Right lung (tissue), 2 donors: ENCODE measurements at regions not wholly inside any gene's neighbourhood (a gene's known extent, or its start where the extent isn't known, plus 50 kb on each side); places are given as distances from the start of the nearest gene placed in this dataset.

Source experiments
- DNase-seq, 2 donors: peaks; one replicate each; pipeline ENCODE4 v3.0.0-alpha.2; 2013

DNA sequence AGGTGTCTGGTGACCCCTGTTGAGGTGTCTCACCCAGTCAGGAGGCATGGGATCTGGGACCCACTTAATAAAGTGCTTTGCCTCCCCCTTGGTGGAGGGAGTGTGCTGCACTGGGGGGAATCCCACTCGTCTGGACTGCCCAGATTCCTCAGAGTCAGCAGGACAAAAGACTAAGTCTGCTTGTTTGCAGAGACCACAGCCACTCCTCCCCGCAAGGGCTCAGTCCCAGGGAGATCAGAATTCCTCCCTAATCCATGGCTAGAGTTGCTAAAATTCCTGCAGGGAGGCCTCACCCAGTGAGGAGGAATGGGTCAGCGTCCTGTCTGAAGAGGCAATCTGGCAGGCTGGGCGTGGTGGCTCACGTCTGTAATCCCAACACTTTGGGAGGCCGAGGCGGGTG is 442.2 kb downstream of the PABPC4L start:
- no peak for DNase-seq

DNA sequence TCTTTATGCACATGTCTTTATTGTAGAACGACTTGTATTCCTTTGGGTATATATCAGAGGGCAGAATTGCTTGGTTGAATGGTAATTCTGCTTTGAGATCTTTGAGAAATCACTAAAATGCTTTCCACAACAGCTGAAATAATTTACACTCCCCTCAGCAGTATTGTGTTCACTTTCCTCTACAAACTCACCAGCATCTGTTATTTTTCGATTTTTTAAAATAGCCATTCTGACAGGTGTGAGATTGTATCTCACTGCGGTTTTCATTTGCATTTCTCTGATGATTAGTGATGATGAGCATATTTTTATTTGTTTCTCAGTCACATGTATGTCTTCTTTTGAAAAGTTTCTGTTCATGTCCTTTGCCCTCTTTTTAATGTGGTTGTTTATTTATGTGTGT is 459.8 kb downstream of the PABPC4L start:
- DNase-seq = no peak

DNA sequence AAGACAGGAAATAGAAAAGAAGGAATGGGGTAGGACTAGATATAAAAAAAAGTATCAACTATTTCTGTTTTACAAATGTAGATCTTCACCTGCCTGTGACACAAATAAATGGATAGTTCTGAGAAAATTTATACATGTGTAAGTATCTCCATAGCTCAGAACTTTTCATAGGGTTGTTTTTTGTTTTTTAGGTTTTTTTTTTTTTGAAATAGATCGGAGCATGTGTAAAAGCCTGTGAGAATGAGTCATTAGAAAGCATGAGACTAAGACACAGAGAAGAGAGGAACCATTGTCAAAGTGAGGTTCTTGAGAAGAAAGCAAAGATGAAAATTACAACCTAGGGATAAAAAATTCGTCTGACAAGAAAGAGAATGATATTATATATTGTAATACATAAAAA is 481.6 kb downstream of the PABPC4L start:
- no peak for DNase-seq

DNA sequence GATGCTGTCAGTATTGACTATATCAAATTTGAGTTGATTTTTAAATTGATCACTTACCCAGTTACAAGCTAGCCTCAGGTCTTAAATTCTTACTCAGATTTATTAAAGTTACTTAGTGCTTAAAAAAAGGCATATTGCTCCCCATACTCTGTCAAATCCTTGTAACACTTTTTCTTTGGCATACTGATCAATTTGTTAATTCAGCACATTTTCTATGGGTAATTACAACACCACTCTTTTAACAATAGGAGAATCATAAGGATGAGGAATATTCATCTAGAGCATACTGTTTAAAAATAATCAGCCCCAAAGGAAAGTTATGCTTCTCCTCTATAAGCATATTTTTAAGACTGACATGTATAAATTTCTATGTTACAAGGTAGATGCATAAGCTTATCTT is 482.5 kb downstream of the PABPC4L start:
- no peak for DNase-seq

DNA sequence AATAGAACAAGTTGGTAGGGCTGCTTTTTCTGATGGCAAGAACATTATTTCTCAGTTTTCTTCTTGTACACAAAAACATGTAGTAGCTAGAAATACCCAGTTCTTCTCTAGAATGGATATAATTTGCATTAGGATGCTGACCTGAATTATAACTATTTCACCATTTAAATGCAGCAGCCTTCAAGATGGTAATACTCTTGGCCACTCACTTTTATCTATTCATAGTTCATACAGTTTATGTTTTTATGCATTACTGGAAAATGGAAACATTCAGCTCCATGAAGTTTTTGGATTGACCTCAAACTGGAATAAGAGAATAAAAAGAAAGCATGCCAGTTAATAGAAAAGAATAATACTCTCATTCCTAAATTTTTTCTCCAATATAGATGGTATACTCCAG is 487.4 kb downstream of the PABPC4L start:
- peak; percentile 61 to 63 for DNase-seq

DNA sequence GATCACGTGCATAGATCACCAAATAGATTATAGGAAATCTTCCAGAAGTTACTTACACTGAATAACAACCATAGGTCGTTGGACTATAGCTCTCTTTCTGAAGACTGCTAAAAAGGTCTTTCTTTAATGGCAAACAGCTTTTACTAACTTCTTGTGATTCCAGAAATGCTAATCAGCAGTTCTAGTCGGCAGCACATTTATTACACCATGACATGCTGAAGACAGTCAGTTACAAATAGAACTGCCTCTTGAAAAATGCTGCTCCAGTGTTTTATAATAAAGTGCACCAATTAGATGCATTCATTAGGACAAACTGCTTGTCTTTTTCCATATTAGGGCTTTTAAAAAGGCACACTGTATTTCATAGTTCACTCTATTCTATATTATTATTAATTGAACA is 488.2 kb downstream of the PABPC4L start:
- DNase-seq = no peak

DNA sequence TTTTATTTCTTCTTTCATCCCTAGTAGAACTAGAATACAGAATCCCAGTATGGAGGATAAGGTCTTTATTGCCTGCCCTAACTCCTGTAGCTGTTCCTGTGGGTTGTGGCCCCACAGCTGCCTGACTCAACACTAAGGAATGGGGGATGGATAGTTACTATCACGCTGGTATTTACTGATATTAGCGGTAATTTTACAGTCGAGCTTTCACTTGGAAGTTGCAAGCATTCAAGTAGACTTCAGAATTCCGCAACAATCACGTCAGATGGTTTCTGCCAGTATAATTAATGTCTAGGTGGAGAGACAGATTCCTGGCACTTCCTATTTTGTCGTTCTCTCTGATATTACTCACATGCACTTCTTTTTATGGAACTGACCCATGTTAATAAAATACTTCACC is 489.8 kb downstream of the PABPC4L start:
- DNase-seq = no peak

DNA sequence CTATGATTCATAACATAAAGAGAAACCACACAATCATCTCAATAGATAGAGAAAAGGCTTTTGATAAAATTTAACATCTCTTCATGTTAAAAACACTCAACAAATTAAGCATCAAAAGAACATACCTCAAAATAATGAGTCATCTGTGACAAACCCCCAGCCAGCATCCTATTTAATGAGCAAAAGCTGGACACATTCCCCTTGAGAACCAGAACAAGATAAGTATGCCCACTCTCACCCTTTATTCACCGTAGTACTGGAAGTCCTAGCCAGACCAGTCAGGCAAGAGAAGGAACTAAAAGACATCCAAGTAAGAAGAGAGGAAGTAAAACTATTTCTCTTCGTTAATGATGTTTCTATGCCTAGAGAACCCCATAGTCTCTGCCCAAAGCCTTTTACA is 507.2 kb downstream of the PABPC4L start:
- no peak for DNase-seq

DNA sequence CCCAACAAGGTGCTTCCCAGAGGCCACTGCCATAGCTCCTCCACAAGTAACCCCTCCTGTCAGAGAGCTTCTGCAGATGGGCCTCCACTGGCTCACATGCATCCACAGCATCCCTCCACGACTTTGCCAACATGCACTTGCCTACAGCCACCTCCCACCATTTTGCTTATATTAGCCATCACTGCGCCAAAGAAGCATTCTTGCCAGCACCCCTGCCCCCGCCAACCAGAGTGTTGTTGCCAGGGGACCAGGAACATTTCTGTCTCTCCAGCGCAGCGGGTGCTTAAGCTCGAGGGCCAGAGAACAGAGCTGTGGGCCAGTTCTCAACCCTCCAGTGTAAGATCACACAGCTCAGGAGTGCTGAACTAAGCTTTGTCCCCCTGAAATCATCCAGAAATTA is 517.6 kb downstream of the PABPC4L start:
- no peak for DNase-seq

DNA sequence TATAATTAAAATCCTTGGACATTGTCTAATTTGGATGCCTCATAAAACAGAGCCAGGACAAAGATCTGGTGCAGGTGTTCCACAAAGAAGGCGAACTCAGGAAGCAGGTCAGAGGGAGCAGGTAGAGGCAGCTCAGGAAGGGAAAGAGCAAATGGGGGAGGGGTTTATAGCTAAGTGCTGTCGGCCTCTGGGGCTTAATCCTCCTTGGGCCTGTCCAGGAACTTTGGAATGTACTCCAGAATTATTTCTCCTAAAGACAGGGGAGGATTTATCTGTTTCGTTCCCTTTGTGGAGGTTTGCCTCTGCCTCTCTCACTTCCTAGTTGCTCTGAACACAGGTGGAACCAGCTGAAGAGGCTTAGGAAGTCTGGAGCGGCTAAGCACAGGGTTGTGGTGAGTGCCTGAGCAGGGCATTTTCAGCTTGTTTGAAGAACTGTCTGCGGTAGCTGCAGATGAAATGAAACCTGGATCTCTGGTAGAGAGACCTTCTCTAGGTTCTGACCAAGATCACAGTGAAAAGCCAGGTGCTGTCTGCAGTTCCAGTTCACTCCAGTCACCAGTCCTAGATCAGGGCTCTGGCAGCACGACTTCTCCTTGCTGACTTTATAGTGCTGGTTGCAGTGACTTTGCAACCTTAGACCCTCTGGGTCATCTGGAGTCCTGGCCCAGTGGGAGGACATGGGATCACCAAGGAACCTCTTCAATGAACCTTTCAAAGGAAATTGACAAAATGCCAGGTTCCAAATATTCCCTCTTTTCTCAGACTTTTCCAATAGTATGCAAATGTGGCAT is 519.2 kb downstream of the PCDH10 start:
- peak in 1 of 2 donors; percentile 4 for DNase-seq

DNA sequence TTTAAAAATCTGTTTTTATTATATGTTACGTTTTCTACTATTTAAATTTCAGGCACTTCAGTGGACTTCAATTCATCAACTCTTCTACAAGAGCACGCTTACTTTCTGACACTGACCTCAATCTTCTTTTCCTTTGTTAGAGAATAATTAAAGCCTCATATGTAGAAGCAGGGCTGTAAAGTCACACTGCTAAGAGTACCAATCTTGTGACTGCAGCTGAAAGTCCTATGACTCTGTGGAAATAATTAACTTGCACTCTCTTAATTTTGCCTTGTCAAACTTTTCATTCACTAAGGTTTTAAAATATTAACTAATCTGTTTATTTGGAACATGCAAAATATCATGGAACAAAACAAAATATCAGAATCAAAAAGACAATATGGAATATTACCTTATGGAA is 498.1 kb downstream of the PCDH10 start:
- no peak for DNase-seq

DNA sequence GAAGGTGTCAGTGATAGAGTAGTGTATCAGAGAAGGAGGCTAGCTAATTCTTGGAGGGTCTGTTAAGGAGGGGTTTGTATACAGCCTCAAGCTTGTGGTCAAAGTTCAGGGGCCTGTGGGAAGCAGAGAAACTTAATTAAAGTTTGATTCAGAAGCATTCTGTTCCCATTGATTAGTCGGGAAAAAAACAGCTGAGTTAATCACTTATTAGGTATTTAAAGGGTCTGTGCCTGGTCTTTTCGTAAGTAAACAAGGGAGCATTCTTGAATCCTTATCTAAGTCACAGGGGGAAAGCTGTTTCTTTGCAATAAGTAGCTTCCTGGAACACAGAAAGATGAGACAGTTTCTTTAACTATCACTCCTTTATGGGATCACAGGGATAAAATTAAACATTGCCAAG is 492.1 kb downstream of the PCDH10 start:
- DNase-seq = no peak

DNA sequence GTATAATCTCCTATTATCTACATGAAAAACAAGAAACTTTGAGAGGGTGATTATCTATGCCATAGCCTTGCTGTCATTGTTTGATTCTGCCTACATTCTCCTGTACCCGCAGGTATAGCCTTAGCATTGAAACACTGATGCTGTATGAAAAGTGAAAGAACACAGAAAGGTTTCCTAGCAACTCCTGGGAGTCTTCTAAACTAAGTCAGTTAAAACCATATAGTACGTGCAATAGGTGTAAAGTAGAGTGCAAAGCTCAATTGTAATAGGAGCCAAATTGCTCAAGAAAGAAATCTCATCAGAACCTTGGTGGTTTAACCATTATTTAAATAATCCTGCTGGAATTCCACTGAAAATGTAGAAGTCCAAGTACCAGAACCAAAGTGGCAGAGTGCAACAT is 489.7 kb downstream of the PCDH10 start:
- DNase-seq = no peak

DNA sequence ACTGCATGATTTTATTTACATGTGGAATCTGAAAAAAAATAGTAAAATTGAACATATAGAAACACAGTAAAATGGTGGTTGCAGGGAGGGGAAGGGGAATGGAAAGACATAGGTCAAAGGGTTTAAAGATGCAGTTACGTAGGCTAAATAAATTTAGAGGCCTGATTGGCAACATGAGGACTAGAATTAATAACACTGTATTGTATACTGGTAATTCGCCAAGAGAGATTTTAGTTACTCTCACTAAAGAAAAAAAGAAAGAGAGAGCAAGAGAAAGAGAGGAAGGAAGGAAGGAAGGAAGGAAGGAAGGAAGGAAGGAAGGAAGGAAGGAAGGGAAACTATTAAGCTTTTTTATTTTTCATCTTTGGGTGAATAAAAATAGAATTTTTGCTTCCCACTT is 488.1 kb downstream of the PCDH10 start:
- DNase-seq = no peak

DNA sequence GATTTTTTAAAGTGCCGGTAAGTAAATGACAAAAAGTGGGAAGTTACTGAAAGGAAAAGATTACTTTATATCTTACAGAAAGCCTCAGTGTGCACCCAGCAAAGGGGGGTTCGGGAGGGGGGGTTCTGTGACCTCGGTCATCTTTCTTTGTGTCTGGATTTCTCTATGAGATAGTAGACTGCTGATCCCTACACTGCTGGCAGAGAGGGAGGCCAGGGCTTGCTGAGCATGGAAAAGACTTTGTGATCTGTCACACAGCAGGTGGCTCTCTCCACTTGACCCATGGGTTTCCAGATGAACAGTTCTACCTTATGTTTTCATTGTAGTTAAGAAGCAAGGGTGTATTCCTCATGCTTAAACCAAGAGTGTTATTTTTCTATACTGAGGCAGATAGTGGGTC is 475.6 kb downstream of the PCDH10 start:
- DNase-seq = no peak

DNA sequence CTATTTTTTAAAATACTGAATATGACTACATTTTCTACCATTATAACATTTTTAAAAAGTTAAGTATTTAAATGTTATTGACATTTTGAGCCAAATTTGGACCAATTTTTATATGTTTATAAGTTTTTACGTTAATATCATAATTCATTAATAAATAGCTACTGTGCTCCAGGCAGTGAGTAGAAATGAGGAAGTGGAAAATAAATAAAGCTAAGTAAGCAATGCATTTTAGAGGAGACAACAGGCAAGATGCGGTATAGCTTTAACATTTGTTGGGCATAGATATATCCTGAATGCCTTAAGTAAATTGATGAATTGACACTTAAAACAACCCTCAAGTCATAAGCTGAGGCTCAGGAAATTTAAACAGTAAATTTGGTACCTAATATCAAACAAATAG is 474.8 kb downstream of the PCDH10 start:
- DNase-seq = no peak

DNA sequence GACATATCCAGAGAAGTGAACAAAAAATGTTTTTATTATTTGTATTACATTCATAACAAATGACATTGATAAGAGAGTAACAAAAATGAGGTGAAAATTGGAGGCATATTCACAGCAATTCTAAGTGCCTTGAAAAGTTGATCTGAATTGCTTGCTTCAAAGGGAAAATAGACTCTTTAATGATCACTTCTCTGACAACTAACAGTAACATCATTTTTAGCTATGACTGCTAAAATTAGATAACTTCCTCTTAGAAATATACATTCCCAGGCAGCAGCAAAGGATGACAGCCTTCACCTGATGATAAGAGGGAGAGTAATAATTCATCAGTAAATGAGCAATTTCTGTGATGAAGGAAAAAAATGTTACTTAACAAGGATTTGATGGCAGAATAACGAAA is 472.5 kb downstream of the PCDH10 start:
- DNase-seq = no peak

DNA sequence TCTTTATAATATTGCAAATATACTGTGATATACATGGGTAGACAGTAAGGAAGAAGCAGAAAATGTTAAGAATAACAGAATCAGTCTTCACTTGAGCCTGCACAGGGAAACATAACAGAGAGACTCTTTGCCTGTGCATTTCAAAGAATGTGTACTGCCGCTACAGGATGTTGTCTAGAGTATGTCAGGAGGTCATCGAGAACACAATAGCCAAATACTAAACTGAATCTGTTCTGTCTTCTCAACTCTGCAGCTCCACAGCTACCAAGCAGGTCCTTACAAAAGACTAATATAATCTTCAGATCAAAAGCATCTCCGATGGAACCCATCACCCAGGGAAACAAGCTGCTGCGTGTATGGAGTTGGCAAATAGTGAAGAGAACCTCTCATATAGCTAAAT is 471.5 kb downstream of the PCDH10 start:
- no peak for DNase-seq

DNA sequence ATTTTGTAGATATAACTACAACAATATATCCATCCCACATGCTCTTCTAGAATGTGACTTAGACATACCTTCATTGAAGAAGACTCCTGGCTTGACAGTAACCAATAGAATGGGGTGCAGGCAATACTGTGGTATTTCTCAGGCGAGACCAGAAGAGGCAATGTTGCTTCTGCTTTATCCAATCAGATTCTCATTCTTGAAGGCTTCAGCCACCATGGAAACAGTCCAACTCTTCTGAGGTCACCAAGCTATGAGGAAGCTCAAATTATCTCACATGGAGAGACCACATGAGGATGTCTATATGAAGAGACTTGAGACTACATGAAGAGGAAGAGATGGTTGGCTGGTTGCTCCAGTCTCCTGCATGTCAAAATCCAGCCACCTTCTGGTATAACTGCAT is 469.9 kb downstream of the PCDH10 start:
- DNase-seq = no peak

DNA sequence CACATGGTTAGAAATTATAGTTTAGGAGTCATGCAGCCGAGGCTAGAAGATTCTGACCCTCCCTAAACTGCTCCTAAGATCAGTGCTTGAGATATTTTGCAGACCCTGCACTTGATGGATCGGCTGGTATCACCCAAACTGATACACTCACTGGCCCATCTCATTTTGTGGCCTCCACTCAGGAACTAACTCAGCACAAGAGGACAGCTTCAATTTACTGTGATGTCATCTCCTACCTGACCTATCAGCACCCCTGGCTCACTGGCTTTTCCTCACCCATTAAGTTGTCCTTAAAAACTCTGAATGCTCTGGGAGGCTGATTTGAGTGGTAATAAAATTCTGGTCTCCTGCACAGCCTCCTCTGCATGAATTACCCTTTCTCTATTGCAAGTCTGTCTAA is 450.9 kb downstream of the PCDH10 start:
- no peak for DNase-seq

DNA sequence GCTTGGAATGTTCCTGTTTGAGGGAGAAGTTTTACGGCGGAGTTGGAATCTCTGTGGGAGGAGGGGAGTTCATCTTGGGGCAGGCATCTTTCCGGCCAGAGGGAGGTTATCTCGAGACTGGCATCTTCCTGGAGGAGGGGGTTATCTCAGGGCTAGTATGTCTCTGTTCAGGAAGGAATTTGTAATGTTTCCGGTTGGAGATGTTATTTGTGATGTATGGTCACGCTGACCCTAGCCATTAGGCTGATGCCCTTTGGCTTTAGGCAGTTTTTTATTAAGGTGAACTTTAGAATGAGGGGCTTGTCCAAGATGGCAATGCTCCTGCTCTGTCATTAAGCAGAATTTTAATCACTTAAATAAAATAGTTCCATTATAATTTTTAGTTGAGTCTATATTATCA is 449.7 kb downstream of the PCDH10 start:
- DNase-seq = no peak

DNA sequence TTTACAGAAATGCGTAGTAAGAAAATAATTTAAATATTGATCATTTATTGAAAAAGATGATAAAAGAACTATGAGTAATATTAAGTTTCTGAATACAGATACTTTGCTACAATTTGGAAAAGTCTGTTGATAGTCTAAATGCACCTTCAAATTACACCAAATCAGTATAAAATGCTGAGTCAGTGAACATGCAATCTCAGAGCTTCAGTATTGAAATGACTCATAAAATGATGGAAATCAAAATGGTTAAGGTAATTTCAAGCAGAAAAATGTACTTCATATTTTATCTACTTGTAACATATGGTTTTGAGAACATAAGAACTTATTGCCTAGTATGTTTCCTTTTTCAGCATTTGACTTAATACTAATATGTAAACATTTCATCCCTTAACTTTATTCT is 448.2 kb downstream of the PCDH10 start:
- DNase-seq = no peak

DNA sequence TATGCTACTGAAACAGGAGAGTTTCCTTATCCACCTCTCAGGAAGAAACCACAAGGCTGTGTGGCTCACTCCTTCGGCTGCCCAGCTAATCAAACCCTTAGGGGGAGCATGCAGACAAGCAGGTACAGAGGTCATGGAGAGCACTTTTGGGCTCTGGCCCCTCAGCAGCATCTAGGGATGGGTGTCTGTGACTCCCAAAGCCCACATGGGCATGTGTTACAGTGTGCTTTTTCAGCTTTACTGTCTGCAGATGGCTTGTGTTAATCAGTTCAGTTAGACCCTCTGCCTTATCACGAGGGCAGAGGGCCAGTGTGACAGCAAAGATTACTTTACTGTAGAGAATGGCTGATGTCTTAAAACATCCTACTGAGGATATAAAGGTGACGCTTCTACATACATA is 447.4 kb downstream of the PCDH10 start:
- no peak for DNase-seq

DNA sequence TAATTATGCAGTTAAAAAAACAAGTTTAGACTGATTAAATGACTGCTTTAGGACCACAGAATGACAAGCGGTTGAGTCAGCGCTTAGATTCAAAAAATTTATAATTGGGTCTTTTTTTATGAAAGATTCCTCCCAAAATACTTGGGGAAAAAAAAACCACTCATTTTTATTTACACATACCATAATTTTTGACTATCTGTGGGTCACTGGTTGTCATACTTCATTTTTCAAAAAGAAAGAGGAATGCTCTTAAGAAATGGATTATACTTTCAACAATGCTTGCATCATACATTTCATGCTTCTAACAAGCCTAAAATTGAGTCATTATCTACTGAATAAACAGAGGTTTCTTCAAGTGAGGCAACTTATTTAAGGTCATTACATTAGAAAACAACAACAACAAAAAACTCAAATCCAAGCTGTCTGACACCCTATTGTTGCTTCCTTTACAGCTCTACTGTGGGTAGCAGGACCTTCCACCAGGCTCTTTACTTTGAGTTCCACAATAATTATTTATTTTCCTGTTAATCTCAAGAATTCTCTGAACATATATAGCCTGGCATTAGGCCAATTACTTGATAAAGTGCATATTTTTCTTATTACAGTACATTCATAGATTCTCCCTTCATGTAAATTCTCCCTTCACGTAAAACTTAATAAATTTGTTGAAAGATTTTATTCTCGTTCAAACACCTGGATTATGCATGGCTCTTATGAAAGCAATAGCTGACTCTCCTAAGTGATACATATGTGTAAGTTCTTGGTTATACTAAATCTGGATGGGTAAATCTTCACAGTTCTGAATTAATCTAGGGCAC is 445.5 kb downstream of the PCDH10 start:
- DNase-seq = peak in 1 of 2 donors; percentile 6
